HG03354 (cell line): ENCODE measurements at regions not wholly inside any gene's neighbourhood (a gene's known extent, or its start where the extent isn't known, plus 50 kb on each side); places are given as distances from the start of the nearest gene placed in this dataset.

Source experiments
- ATAC-seq: cut with Tn5 transposase; IDR thresholded peaks from one replicate; pipeline ENCODE4 v1.9.1; 2021; ENCODE audit warnings: mild to moderate bottlenecking; ENCODE audit not compliant: unreplicated experiment, poor library complexity, severe bottlenecking

DNA sequence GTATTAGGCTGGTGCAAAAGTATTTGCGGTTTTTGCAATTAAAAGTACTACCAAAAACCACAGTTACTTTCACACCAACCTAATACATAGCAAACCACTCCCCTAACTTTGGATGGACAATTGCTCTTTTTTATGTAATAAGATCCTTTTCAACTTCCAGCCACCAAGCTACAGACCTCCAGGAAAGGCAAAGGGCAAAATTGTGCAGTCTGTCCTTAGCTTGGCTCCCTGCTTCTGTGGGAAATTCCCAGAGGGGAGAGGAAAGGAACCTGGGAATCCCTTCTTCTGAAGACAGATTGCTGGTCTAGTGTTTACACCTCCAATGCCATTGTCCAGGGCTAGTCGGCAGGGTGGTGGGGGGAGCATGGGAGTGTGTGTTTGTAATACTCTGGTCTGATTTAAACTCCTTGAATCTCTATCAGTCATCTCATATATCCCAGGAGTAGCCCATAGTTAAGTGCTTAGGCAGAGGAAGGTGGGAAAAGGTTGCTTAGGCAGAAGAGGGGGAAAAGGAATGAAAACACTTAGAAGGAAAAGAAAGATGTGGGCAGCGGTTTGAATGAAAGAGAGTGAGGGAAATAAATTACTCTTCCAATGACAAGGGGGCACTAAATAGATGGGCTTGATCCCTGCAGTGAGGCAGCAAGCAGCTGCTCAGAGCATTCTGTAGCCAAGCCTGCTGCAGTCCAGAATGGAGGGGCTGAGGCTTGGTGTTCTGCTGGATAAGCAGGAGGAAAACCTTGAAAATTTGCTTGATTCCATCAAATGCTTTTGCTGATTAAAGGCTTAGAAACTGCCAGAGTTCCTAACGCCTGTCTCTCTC lies 86.9 kb upstream of the MAP1B start:
- ATAC-seq, result no peak

DNA sequence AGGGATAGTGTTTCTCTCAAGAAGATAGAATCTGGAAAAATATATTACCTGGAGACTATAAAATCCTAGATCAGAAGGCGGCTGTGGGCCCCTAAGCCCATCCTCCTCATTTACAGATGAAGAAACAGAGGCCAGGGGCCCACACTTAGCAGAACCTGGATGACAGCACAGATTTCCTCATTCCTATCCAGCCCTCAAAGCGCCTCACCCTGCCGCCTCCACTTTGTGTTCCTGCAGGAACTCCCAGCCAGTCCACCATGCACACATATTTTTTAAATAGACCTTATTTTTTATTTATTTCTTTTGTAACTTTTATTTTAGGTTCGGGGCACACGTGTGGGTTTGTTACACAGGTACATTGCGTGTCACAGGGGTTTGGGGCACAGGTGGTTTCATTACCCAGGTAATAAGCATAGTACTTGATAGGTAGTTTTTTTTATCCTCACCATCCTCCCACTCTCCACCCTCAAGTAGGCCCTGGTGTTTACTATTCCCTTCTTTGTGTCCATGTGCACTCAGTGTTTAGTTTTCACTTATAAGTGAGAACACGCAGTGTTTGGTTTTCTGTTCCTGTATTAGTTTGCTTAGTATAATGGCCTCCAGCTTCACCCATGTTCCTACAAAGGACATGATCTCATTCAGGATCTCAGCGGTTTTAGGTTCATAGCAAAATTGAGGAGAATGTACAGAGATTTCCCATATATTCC lies 85.5 kb upstream of the MAP1B start:
- no peak for ATAC-seq

DNA sequence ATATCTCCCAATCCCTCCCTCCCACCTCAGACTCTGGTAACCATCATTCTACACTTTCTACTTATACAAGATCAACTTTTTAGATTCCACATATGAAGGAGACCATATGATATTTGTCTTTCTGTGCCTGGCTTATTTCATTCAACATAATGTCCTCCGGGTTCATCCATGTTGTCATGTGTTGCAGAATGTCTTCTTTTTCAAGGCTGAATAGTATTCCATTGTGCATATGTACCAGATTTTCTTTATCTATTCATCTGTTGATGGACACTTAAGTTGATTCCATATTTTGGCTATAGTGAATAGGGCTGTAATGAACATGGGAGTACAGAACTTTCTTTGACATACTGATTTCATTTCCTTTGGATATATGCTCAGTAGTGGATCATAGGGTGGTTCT lies 78.9 kb upstream of the MAP1B start:
- ATAC-seq, result no peak

DNA sequence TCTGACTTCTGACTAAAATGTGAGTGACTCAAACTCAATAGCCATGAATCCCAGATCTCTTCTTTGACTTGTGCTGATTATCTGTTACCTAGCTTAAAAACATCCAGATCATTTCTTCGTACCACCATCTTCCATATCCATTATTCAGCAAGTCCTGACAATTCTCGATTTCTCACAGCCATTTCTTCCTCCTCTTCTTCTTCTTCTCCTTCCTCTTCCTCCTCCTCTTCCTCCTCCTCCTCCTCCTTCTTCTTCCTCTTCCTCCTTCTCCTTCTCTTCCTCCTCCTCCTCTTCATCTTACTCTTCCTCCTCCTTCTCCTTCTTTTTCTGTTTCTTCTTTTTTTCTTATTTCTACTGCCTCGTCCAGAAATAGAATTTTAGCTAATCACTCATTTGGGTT lies 77.0 kb upstream of the MAP1B start:
- no peak for ATAC-seq

DNA sequence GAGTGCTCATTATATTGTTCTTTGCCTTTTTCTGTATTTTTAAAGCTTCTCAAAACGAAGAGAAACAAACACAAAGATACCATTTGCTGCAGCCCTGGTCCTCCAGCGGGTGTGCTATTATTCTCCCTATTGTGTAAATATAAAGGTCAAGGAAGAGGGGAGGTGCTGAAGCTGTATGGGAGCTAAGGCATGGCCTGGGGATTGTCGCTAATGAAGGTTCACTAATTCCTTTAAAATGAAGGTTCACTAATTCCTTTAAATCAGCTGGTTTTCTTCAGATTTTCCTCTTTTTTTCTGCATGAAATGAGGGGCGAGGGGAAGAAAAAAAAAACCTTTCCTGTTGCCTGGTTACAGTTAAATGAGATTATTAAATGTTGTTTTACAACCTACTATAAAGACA lies 74.5 kb upstream of the MAP1B start:
- ATAC-seq, result no peak

DNA sequence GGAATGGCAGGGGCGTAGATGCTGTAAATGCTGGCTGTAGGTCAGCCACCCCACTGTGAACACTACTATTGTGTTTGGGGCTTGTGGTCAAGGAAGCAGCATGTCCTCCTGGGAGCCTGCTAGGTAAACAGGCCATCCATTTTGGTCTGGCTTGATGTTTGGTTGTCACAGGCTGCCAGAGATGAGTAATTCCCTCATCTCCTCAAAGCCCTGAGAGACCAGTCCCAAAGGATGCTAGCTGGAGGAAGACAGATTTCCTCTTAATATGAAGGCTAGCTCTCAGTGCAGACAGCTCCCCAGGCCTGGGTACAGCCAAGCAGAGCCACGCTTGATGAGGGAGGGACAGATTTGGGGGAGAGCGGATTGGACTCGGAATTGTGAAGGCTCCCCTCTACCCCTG lies 72.5 kb upstream of the MAP1B start:
- ATAC-seq, result no peak

DNA sequence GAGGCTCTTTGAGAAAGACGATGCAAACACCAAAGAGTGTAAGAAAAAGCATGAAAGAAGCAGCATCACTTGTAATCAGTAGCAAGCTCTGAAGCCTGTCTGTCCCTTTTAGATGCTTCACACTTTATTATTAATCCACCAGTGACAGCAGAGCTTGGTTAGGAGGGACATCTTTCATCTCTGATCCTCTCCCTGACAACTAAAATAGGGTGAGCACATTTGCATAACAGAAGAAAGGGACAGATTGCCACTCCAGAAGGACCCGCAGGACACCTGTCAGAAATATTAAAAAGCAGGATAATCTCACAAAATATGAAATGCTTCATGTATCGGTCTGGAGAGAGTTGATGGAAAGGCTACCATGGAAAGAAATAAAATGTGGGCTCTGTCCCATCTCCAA lies 71.4 kb upstream of the MAP1B start:
- ATAC-seq, result no peak

DNA sequence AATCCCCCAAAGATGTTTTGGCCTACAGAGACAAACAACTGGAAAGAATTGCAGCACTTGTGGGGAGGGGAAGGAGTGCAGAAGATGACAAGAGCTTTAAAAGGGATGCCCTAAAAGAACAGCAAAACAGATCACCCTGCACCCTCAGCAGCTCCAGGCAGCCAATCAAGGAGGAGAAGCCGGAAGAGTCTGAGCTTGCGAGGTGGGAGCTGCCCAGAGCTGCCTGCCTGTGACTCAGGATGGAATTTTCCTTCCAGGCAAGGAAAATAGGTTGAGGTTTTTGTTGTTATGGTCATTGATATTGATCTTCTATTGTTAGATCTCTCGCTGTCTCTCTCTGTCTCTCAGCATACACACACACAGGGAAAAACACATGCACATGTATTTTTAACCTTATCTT lies 70.3 kb upstream of the MAP1B start:
- ATAC-seq, result no peak

DNA sequence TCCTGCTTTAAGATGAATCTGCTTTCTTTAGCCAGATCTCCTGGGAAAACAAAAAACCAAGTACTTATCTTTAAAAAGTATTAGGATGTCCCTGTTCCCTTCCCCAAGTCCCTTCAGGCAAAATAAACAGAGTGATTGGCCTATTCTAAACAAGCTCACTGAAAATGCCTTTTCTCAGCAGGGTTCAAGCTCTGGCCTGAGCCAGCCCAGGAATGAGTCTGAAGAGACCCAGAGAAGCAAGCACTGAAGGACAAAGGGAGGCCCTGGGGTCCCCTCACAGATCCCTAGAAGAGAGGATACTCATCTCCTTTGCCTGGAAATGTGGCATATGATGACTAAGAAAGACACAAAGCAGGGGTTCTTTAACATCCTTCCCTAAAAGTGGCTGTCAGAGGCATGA lies 66.8 kb upstream of the MAP1B start:
- ATAC-seq, result no peak

DNA sequence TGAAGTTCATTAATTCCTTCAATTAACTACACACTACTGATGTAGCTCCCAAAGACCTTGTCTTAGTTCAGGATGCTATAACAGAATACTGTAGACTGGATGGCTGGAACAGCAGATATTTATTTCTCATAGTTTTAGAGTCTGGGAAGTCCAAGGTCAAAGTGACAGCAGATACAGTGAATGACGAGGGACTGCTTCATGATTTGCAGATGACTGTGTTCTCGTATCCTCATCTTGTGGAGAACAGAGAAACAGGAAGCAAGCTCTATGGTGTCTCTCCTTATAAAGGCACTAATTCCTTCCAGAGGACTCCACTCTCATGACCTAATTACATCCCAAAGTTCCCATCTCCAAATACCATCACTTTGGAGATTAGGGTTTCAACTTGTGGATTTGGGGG lies 65.6 kb upstream of the MAP1B start:
- no peak for ATAC-seq

DNA sequence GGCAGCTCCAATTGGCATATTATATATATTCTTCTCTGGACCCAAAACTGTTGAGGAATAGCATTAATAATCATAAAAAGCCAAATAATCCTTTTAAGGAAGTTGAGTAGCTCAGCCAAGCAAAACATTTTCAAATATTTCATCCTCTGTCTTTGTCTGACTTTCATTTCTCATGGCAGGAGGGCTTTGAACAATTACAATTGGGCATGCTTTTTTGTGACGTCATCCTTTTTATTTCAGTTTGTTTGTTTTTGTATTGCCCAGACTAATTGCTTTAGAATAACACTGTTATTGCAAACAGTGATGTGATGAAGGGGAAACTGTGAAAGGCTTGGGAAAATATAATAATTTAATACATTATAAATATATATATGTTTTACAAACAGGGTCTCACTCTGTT lies 65.2 kb upstream of the MAP1B start:
- no peak for ATAC-seq

DNA sequence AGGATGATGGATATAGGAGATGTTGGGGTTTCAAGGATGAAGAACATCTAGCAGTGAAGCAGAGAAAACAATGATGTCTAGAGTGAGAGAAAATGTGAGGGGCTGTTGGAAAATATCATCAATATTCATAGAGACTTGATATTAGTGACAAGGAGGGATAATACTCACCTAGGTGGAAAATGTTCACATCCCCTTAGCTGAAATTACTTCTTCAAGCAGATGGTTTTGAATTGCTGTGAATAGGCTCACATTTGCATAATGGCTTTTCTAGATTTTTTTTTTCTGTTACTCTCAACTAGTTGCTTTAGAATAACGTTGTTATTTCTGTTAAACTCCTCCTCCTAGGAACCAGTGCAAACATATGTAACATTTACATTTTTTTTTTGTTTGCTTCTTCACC lies 61.6 kb upstream of the MAP1B start:
- no peak for ATAC-seq

DNA sequence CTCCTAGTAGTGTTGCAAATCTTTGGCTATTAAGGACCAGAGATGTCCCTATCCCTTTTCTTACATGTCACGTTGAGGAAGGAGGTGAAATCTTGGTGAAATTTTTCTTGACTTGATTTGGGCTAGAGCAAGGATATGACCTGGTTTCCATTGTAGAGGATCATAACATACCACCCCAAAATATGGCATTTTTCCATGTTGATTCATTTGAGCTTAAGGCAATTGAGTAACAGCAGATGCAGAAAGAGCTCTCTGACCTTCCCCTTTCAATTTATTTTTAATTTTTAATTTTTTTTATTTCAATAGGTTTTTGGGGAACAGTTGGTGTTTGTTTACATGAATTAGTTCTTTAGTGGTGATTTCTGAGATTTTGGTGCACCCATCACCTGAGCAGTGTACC lies 61.2 kb upstream of the MAP1B start:
- no peak for ATAC-seq

DNA sequence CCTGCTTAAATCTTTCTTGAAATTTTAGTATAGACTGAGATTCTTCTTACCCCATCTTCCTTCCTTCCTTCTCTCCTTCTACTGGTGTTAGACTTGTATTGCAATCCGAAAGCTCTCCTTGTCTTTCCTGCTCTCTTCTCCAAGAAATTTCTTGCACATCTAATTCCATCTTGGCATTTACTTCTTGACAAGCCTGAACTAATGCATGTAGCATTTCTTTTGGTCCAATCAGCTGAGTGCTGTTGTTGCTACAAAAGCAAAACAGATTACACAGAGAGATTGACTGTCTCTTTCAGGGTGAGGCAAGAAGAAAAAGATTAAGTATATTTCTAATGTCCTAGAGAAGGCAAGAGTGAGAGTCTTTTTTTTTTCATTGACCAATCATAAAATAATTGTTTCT lies 51.6 kb upstream of the MAP1B start:
- no peak for ATAC-seq
